WTC11 (cell line): ENCODE measurements at regions not wholly inside any gene's neighbourhood (a gene's known extent, or its start where the extent isn't known, plus 50 kb on each side); places are given as distances from the start of the nearest gene placed in this dataset.

ENCODE experiments used
- ATAC-seq: fragments of 200-7000 bp; cut with Tn5 transposase; 2 replicates; pipeline ENCODE4 v1.10.0; 2021; ENCODE audit warnings: mild to moderate bottlenecking, moderate library complexity
- CTCF ChIA-PET: fragments of 300-600 bp; sonication (Branson Sonifier 250); formaldehyde crosslinking; loops from one replicate; lab custom pipeline; 2021; ENCODE audit warnings: antibody characterized with exemption; lab: Charles Lee
- POLR2A ChIA-PET: fragments of 350-600 bp; sonication (Branson Sonifier 250); formaldehyde crosslinking; loops from one replicate; lab custom pipeline; 2021; ENCODE audit warnings: antibody characterized with exemption; lab: Charles Lee
- DNase-seq: peaks from one replicate; pipeline ENCODE4 v3.0.0; 2021; ENCODE audit warnings: low spot score
- H3K27ac Mint-ChIP-seq: 2 replicates; pipeline ENCODE4 v1.8.0; 2021; ENCODE audit warnings: mixed read lengths
- H3K27me3 Mint-ChIP-seq: 2 replicates; pipeline ENCODE4 v1.8.0; 2021; ENCODE audit warnings: low read depth, mild to moderate bottlenecking, moderate library complexity, mixed read lengths
- H3K36me3 Mint-ChIP-seq: 2 replicates; pipeline ENCODE4 v1.8.0; 2021; ENCODE audit warnings: mixed read lengths
- H3K4me1 Mint-ChIP-seq: 2 replicates; pipeline ENCODE4 v1.8.0; 2022; ENCODE audit warnings: mixed read lengths
- H3K4me3 Mint-ChIP-seq: 2 replicates; pipeline ENCODE4 v1.8.0; 2021; ENCODE audit warnings: mild to moderate bottlenecking, moderate library complexity, mixed read lengths
- H3K9me3 Mint-ChIP-seq: 2 replicates; pipeline ENCODE4 v1.8.0; 2021; ENCODE audit warnings: mixed read lengths
- AFF4 ChIP-seq: sonication (generic); formaldehyde crosslinking; IDR thresholded peaks from 2 replicates; pipeline ENCODE4 v1.8.1; 2023; ENCODE audit warnings: mild to moderate bottlenecking, missing genetic modification reagents, borderline replicate concordance
- FOXJ3 ChIP-seq: sonication (generic); formaldehyde crosslinking; IDR thresholded peaks from 2 replicates; pipeline ENCODE4 v1.9.0; 2021; ENCODE audit warnings: missing genetic modification reagents, mild to moderate bottlenecking, borderline replicate concordance
- IRF1 ChIP-seq: sonication (generic); formaldehyde crosslinking; IDR thresholded peaks from 2 replicates; pipeline ENCODE4 v1.8.0; 2023; ENCODE audit warnings: missing genetic modification reagents
- PRRX2 ChIP-seq: fragments of 250-450 bp; sonication (Bioruptor Pico); IDR thresholded peaks from 2 replicates; pipeline ENCODE4 v1.8.0; 2021; ENCODE audit warnings: mild to moderate bottlenecking
- SOX15 ChIP-seq: fragments of 250-450 bp; sonication (Bioruptor Pico); IDR thresholded peaks from 2 replicates; pipeline ENCODE4 v1.9.0; 2021; ENCODE audit warnings: mild to moderate bottlenecking
- ZNF121 ChIP-seq: sonication (generic); formaldehyde crosslinking; IDR thresholded peaks from 2 replicates; pipeline ENCODE4 v1.8.0; 2023; ENCODE audit warnings: missing genetic modification reagents
- ZNF512 ChIP-seq: sonication (generic); formaldehyde crosslinking; IDR thresholded peaks from 2 replicates; pipeline ENCODE4 v1.8.1; 2022; ENCODE audit warnings: missing genetic modification reagents, borderline replicate concordance
- ZNF671 ChIP-seq: fragments of 250-450 bp; sonication (Bioruptor Pico); IDR thresholded peaks from 2 replicates; pipeline ENCODE4 v1.8.0; 2021; ENCODE audit warnings: mild to moderate bottlenecking
- TF ChIP-seq, protein P1 (sequence below): sonication (generic); formaldehyde crosslinking; IDR thresholded peaks from 2 replicates; pipeline ENCODE4 v1.8.0; 2022; ENCODE audit warnings: missing genetic modification reagents

DNA sequence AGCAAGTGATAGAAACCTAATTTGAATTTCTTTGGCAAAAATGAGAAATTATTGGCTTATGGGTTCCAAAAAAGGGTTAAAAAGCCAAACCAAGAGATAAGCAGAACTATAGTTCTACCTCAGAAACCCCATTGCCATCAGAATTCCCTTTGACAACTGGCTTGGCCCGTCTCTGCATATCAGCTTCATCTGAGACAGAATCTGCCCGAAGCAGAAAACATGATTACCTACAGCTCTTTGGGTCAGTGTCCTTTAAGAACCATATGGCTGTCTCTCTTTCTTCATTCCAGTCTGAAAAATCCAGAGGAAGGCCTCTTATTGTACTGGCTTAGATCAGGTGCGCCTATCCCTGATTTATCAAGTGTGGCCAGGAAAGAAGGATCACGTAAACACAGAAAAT, 49.8 kb upstream of the AGPS start:
- CTCF ChIA-PET = interaction anchor here (1.1 kb wide), 1 partner anchor 194 kb away, joined by 3 read pairs; no protein-coding TSS in a partner anchor
- POLR2A ChIA-PET = no interaction called here
- H3K27me3 Mint-ChIP-seq = peaks cover 2% of the 10 kb centered on the region; the same call in 1 of the 2 replicates
- TF ChIP-seq ZNF671 (CRISPR knock-in tag) (no peak), ZNF121 (no peak), PRRX2 (CRISPR knock-in tag) (no peak), SOX15 (CRISPR knock-in tag) (no peak), ZNF512 (no peak), AFF4 (CRISPR knock-in tag) (no peak), IRF1 (CRISPR knock-in tag) (no peak), FOXJ3 (CRISPR knock-in tag) (no peak)
- TF ChIP-seq, protein P1, sequence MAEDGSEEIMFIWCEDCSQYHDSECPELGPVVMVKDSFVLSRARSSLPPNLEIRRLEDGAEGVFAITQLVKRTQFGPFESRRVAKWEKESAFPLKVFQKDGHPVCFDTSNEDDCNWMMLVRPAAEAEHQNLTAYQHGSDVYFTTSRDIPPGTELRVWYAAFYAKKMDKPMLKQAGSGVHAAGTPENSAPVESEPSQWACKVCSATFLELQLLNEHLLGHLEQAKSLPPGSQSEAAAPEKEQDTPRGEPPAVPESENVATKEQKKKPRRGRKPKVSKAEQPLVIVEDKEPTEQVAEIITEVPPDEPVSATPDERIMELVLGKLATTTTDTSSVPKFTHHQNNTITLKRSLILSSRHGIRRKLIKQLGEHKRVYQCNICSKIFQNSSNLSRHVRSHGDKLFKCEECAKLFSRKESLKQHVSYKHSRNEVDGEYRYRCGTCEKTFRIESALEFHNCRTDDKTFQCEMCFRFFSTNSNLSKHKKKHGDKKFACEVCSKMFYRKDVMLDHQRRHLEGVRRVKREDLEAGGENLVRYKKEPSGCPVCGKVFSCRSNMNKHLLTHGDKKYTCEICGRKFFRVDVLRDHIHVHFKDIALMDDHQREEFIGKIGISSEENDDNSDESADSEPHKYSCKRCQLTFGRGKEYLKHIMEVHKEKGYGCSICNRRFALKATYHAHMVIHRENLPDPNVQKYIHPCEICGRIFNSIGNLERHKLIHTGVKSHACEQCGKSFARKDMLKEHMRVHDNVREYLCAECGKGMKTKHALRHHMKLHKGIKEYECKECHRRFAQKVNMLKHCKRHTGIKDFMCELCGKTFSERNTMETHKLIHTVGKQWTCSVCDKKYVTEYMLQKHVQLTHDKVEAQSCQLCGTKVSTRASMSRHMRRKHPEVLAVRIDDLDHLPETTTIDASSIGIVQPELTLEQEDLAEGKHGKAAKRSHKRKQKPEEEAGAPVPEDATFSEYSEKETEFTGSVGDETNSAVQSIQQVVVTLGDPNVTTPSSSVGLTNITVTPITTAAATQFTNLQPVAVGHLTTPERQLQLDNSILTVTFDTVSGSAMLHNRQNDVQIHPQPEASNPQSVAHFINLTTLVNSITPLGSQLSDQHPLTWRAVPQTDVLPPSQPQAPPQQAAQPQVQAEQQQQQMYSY (CRISPR knock-in tag) = no peak
- ATAC-seq (no peak), DNase-seq (no peak)
- H3K27ac Mint-ChIP-seq = no peak overlapping the region
- no peaks in the 10 kb centered on the region for H3K9me3 Mint-ChIP-seq
- no peaks in the 10 kb centered on the region for H3K4me1 Mint-ChIP-seq
- H3K36me3 Mint-ChIP-seq = no peaks in the 10 kb centered on the region
- H3K4me3 Mint-ChIP-seq = no peak overlapping the region
